GM18507 (cell line): ENCODE measurements at regions not wholly inside any gene's neighbourhood (a gene's known extent, or its start where the extent isn't known, plus 50 kb on each side); places are given as distances from the start of the nearest gene placed in this dataset.

Source experiments
- DNase-seq: peaks from one replicate; pipeline ENCODE4 v3.0.0; 2011; ENCODE audit warnings: low read depth; ENCODE audit not compliant: insufficient read length; ENCODE audit errors: extremely low spot score
- FAIRE-seq: peaks from 2 replicates; lab custom pipeline; 2011; peaks lifted over from hg19 to GRCh38; lab: Jason Lieb, UNC

DNA sequence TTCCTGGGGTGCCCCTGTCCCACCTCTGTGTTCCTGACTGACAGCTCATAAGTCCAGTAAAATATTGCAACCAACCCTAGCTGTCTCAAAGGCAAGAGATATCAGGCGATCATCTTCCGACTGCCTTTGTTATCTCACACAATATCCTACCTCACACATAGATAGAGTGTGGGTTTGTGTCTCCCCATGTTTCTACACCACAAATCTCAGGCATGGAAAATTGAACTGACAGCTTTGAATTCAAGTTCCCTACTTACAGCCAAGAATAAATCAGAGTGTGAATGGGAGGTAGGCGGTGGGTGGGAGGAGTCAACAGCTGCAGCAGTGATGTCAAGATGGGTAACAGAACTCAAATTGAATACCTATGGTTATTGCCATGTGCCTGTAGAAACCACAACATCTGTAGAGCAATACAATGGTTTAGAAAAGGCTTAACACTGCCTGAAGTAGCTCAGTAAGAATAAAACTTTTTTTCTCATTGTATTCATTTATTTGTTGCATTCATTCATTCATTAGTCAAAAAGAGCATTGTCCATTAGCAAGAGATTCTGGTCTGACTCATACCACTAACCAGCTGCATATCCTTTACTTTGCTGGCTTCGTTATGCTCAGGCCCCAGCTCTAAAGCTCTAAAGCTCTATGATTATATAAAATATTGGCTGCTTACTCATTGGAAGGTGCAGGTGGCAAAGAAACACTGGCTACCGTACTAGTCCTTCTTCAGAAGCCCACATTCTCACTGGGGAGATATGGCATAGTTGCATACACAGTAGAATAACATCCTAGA is 108.2 kb upstream of the DMAC1 start:
- DNase-seq, result no peak
- no peak for FAIRE-seq

DNA sequence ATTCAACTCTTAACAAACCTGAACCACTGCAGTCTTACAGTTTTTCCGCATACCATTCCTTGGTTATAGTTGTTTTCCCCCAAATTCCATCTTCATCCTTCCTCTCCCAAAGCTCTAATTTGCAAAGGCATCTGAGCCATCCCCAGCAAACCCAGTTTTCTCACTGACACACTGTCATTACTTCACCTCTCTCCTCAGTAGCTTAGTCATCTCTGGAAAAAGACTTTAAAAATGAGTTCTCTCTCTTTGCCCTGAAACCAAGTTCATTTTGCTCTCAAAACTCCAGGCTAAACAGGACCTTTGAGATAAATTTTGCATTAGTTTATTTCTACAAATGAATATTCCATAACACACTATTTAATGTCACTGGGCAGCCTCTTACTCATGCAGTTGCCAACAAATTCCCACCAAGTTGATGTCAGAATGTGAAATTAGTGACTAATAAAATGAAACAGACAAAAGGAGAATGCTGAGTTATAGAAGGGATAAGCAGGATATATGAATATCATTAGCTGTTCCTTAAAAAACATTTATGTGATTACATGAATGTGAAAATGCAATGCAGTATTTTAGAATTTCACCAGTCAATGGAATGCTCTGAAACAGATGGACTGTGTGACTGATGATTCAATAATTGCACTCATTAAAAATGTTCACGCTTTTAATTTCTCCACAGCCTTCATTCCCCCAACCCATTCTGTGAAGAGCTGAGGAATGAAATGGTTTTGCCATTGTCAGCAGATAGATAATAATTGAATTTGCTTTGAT is 107.4 kb upstream of the DMAC1 start:
- no peak for FAIRE-seq
- DNase-seq, result no peak

DNA sequence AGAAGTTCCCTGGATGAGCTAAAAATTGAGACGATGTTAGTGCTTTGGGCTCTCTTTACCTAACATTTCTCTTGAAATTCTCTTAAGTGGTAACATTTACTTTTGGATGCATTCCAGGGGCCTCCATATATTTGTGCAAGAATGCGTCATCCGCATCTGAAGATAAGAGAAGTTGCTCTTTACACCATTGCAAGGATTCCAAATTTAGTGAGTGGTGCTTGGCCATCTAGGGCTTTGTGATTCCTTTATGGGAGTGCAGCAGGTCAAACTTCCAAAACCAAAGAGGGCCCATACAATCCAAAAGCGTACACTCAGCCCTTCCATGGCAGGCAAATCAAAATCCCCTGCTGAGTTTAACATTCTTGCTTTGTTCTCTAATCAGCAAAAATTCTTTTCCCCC is 102.0 kb upstream of the DMAC1 start:
- no peak for FAIRE-seq
- no peak for DNase-seq

DNA sequence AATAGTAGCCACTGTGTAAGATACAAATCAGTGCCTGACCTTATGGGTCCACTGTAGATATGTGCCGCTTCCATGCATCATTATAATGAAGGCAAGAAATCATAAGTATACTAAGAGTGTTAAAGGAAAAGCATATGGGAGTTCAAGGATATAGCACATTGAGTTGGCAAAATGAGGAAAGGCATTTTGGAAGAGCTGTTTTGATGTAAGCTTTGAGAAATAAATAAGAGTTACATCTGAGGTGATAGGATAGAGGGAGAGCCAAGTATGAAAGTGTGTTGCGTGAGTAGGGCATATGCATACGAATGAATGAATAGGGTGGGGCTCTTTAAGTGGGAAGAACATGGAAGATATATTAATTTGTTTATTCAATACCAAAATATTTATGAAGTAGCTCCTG is 101.0 kb upstream of the DMAC1 start:
- FAIRE-seq, result no peak
- DNase-seq, result no peak

DNA sequence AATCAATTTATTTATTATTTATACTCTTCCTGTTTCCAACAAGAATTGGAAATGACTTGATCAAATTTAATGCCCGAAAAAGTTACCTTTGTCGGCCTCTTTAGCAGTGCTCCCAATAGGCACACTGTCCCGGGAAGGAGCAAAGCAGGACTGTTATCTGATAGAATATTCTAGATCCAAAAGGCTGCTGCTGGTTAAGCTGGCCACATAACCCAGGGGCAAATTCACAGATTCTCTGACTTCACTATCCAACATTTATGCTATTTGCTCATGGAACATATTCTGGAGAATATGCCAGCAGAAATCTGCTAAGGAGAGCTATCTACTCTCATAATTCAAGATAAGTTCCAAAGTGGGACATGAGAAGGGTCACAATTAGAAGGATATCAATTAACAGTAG is 100.2 kb upstream of the DMAC1 start:
- no peak for FAIRE-seq

DNA sequence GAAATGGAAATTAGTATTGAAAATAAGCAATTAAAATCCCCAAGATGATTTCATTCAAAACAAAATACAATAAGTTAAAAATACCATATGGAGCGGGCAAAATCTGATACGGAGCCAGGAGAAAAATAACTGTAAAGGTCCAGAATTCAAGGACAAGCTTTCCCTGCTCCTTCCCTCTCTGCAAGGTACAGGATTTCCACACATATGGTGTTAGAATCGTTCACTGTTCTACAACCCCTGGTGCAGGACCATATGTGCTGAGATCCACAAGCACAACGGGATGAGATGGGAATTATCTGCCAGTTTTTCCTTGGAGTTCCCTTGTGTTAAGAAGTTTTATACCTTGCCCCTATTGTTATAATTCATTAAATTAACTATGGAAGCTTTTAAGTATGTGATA is 94.7 kb upstream of the DMAC1 start:
- DNase-seq (no peak), FAIRE-seq (no peak)

More for the DNA sequence above, 100.2 kb upstream of the DMAC1 start:
- DNase-seq, result no peak

DNA sequence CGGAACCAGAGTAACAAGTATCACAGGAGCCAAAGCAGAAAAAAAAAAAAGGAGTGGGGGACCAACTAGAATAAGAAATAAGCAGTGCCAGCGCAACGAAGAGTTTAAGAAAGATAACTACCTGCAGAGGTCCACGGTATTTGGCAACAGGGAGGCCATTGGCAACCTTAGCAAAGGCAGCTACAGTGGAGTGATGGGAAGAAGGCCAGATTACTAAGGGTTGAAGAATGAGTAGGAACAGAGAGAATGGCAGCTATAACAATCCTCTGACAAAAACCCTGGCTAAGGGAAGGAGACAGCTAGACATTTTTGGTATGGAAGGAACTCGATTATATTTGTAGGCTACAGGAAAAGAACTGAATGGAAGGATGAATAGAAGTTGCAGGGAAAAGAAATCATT is 93.4 kb upstream of the DMAC1 start:
- FAIRE-seq (no peak), DNase-seq (no peak)

DNA sequence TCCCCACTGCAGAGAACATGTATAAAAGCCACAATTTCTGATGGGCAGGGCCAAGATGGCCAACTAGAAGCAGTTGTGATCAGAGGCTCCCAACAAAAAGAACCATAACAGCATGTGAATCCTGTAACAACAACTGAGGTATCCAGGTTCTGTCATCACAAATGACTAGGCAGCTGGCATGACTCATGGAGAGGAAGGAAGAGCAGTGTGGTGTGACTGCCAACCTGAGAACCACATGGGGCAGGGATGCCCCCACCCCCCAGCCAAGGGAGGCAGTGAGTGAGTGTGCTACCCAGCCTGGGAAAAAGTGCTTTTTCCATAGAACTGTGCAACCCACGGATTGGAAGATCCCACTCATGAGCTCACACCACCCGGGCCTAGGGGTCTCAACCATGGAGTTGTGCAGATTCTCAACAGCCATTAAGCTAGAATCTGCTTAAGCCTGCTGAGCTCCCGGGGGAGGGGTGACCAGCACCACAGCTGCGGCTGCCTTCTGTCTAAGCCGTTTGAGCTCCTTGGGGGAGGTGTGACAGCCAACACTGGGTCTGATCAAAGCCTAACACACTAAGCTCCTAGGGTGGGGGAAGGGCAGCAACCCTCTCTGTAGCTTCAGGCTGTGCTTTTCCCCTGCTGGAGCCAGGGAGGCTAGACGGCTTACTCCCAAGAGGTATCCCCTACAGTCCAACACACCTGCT is 80.1 kb upstream of the DMAC1 start:
- FAIRE-seq (no peak), DNase-seq (no peak)

DNA sequence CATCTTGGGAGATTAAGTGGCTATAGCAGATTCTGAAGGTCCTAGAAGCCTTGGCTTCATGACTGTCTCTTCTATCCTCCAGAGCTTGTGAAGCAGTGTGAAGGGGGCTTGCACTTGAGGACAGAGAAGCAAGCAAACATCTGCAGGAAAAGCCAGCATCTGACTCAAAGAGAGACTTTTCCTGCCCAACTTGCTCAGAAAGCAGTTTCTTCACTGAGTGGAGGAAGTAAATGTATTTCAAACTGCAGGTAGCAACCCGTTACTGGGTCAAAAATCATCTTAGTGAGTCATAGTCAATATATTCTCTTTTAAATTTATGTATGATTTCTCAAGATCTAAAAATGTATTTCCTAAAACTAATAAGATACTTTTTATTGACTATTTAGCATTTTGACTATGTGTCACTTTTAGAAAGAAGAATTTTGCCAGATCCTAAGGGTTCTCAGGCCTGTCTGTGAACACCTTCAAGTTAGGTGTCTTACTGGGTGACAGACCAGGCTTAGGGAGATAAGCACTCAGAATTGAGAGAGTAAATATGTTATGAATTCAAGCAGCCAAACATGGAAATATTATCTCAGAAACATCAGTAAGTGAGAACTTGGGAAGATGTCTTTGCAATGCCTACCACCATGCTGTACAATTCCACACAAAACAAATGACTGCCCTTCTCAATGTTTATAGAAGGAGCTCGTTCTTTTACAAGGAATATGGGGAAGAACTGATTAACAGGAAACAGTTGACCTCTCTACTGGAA is 72.6 kb upstream of the DMAC1 start:
- DNase-seq (no peak), FAIRE-seq (no peak)

DNA sequence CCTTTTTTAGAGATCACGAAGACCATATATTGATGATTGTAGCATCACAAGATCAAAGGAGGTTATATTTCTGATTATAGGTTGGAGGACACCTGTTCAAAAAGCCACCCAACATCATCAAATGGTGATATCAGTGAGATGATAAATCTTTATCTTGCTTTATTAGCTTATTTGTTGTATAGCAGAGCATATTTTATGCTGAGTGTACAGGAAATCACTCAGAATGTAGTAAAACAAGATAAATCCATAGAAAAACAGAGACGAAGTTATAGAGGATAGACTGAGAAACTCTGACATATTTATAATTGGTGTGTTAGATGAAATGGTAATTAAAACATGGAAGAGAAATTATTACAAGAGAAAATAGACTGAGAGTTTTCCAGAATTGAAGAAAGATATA is 69.8 kb upstream of the DMAC1 start:
- DNase-seq (no peak), FAIRE-seq (no peak)

DNA sequence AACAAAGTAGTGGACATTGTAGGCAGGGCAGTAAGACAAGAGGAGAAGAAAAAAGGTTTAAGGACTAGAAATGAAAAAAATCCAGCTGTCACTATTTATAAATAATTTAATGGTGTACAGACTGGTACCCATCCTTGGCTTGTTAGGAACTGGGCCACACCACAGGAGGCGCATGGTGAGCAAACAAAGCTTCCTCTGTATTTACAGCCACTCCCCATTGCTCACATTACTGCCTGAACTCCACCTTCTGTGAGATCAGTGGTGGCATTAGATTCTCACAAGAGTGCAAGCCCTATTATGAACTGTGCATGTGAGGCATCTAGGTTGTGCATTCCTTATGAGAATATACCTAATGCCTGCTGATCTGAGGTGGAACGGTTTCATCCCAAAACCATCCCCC is 62.6 kb upstream of the DMAC1 start:
- FAIRE-seq, result no peak
- no peak for DNase-seq

DNA sequence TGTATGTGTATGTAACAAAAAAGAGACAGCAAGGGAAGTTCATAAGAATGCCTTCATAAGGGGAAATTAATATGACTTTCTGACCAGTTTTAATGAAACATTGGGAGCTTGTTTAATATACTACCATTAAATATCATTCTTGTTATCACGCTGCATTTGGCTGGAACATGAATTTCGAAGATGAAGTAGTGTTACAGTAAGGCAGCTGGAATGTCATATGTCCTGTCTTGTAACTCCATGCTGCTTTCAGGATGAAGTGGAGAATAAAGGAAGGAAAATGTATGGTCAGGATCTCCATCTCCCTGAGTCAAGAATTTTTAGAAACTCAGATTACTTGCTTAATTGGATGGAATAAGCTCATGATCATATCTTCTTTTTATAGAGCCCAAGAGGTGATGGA is 61.5 kb upstream of the DMAC1 start:
- FAIRE-seq, result no peak
- DNase-seq, result no peak

DNA sequence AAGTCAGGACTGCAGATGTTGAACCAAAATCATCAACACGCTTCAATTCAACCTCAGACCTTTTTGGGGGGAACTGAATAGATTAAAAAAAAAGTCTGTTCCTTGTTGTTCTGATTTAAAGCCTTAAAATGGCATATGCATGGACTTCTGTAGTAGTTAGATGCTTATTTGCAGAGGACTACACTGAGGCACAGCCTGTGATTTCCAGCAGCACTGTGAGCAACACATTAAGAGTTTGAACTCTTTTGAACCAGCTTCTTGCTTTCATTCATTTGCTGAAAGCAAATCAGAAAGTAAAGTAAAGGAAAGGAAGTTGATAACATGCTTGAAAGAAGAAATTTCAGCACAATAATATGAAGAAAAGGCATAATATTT is 60.7 kb upstream of the DMAC1 start:
- DNase-seq (no peak), FAIRE-seq (no peak)

DNA sequence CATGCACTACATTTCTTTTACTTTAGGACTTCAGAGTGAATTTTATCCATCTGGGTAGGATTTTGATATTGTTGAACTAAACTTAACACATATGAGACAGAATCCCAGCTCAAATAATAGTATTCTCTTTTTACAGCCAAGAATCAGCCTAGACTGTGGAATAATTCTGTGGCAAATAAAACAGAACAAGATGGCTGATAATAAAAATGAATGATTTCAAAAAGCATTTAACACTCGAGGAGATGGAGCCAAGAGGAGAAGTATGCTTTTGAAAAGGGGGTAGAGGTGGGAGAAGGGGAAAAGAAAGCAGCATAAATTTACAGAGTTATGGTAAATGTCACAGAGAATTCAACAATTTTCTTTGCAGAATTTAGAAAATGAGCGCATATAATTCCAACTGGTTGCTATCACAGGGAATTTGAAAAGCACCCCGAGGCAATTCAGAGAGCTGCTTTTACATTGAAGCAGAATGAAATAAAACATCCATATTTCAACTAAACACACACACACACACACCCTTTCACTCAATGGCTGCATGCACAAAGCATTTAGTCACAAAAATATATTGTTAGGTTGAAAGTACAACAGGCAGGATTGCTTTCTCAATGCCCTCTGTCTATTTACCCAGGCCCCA is 60.2 kb upstream of the DMAC1 start:
- no peak for DNase-seq

DNA sequence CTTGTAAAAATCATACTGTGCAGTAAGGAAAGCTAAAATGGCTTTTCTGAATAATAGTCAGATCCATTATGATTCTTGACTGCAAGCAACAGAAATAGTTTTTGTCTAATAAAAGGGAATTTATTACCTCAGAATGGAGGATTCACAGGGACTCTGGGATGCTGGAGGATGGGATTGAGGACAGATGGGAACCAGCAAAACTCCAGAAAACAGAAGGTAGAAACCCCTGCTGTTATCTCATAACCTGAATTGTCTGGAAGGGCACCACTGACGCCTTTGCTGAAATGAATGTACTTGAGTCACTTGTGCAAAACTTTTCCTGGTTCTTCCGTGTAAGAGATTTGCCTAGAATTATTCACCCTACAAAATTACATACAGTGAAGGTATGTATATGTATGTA is 58.6 kb upstream of the DMAC1 start:
- DNase-seq (no peak), FAIRE-seq (no peak)

More for the DNA sequence above, 60.2 kb upstream of the DMAC1 start:
- FAIRE-seq, result no peak

DNA sequence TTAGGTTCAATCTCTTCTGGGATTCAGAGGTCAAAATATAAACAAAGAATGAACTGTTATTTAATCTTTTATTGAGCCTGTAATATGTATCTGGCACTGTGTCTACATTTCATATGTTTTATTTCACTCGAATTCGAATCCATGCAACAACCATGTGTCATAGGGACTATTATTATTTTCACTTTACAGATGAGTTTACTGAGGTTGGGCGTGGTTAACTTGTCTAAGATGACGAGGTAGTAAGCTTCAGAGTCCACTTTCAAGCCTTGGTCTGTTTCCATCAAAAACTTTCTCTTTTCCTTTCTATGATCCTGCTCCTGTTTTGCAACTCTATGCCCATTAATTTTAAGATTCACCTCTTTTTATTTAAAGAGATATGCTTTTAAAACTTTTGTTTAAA is 55.2 kb upstream of the DMAC1 start:
- FAIRE-seq (no peak), DNase-seq (no peak)
